OCI-M1 (cell line): ENCODE measurements at regions not wholly inside any gene's neighbourhood (a gene's known extent, or its start where the extent isn't known, plus 50 kb on each side); places are given as distances from the start of the nearest gene placed in this dataset.
"Not testable (repeated sequence)": the region's sequence is repeated elsewhere in the genome, so short reads cannot be mapped to it uniquely, and the experiment has no call there.

ENCODE experiments used
- DNase-seq: peaks from one replicate; lab custom pipeline; 2025; lab: John Stamatoyannopoulos, UW

GRCh38 chr1:83086986-83087512, 911.9 kb downstream of the TTLL7 start:
- no peak for DNase-seq

- no peak for DNase-seq
These were observed 912.6 kb downstream of the TTLL7 start for GRCh38 chr1:83086346-83086745.

GRCh38 chr1:83083589-83084224, 915.2 kb downstream of the TTLL7 start:
- no peak for DNase-seq

GRCh38 chr1:83077411-83077810, 921.5 kb downstream of the TTLL7 start:
- no peak for DNase-seq

- no peak for DNase-seq
These were observed 923.8 kb downstream of the TTLL7 start for GRCh38 chr1:83075107-83075506.

DNA sequence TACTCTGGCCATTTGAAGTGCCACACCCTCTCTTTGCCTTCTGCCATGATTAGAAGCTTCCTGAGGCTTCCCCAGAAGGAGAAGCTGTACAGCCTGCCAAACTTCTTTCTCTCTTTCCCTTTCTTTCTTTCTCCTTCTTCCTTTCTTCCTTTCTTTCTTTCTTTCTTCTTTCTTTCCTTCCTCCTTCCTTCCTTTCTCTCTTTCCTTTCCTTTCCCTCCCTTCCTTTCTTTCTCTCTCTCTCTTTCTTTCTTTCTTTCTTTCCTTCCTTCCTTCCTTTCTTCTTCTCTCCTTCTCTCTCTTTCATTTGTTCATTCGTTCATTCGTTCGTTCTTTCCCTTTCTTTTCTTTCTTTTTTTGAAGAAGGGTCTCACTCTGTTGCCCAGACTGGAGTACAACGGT, 931.0 kb downstream of the TTLL7 start:
- DNase-seq: no peak

DNA sequence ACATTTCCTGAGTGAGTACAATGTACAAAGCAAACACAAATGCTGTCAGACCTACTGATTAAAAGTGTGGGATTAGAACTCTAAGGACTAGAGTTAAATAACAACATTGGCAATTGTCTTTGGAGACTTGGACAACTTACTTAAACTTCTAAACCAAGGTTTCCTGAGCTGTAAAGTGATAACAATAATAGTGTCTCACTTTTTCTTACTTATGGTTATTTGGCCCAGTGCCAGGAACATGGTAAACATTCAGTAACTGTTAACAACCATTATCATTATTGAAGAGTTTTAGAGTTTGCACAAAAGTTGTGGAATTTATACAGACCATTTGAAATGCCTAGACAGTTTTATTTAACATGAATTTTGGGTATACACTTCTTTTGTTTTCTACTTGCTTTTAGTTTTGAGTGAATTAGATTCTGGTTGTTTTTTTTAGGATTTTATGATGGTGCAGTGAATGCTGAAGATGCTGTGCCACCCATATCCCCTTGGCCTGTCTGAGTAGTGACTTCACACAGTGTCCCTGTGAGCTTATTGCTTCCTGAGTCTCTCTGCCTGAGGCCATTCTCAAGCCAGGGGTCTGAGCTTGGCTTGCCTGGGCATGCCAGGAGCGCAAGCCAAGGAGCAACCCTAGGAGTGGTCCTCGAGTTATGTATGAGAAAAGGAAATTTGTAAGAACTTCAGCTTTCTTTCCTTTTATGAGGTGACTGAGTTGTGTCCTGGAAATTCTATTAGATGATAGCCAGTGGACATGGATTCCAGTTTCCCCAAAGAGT, 932.8 kb downstream of the TTLL7 start:
- DNase-seq: no peak

DNA sequence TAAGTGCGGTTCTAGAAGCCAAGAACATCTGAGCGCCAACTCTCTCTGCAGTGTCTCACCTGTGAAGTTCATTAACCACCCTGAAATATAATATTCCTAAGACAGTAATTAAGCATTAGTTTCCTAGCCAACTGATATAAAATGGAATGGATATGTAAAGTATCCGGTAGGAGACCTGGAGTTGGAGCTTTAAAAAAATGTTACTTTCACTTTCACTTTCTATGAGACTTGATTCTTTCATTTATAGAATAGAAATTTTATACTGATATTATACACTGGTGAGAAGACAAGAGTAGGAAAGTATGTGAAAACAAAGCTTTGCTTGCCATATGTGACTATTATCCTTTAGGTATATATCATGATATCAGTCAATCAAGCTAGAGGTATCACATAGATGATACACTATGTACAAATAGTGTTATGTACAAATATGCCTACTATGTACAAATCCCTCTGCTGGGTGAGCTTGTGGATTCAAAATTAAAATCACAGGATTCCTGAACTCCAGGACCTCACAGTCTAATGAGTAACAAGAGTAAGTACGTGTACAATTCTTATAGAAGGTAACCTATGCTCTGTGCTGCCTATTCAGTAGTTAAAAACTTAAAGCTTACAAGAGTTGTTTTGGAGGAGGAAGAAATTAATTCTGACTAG, 934.2 kb downstream of the TTLL7 start:
- peak; percentile 81 for DNase-seq

- DNase-seq: no peak
These were observed 938.1 kb downstream of the TTLL7 start for GRCh38 chr1:83060651-83061390.

- DNase-seq: no peak
These were observed 938.7 kb downstream of the TTLL7 start for GRCh38 chr1:83060221-83060620.

- no peak for DNase-seq
These were observed 940.6 kb downstream of the TTLL7 start for GRCh38 chr1:83058327-83058726.

- no peak for DNase-seq
These were observed 943.4 kb downstream of the TTLL7 start for GRCh38 chr1:83055391-83056170.

DNA sequence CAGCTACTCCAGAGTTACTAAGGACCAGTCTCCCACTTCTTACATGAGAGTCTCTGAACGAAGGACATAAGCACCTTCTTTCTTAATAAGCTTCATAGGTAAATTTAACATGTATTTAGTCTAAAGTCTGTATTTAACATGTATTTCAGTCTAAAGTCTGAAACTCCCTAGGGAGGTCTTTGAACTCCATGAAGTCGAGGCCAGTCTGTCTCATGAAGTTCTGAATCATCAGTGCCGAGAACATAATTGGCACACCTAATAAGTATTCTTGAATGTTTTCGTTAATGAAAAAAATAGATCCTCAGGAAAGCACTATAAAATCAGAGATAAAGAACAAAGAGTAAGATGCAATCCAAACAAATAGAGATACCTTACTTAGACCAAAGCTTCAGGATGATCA, 945.5 kb downstream of the TTLL7 start:
- no peak for DNase-seq

- no peak for DNase-seq
These were observed 946.1 kb downstream of the TTLL7 start for GRCh38 chr1:83052865-83053264.

- not testable (repeated sequence) for DNase-seq
These were observed 947.9 kb downstream of the TTLL7 start for GRCh38 chr1:83051053-83051452.

DNA sequence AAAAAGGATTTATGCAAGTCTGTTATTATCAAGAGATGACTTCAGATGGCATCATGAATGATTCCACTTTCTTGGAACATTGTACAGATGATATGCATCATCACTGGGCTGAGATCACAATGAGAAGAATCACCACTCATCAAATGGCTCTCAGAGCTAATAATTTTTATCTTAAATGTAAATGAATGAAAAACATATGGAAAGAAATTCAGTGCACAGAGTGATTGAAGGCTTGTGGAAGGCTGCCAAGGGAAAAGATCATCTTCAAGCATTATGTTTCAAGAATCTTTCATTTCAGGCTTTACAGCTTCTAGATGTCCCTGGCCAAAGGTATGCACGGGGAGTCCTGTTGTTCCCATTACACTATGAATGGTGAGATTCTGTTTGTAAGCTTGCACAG, 955.7 kb downstream of the TTLL7 start:
- DNase-seq: no peak

GRCh38 chr1:83039091-83039490, 959.8 kb downstream of the TTLL7 start:
- not testable (repeated sequence) for DNase-seq

- DNase-seq: no peak
These were observed 964.1 kb downstream of the TTLL7 start for GRCh38 chr1:83034851-83035250.

DNA sequence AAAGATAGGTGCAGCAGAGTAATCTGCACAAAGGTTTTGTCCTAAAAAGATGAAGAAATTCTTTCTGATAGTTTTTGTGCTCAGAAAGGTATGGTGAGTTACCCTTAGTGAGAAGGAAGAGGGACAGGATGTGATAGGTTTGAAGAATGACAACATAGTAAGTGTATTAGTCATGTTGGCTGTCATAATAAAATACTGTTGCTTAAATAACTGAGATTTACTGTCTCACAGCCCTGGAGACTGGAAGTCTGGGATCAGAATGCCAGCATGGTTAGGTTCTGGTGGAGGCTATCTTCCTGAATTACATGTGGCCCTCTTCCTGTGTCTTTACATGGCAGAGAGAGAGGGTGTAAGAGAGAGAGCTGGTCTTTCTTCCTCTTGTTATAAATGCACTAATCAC, 965.2 kb downstream of the TTLL7 start:
- no peak for DNase-seq

DNA sequence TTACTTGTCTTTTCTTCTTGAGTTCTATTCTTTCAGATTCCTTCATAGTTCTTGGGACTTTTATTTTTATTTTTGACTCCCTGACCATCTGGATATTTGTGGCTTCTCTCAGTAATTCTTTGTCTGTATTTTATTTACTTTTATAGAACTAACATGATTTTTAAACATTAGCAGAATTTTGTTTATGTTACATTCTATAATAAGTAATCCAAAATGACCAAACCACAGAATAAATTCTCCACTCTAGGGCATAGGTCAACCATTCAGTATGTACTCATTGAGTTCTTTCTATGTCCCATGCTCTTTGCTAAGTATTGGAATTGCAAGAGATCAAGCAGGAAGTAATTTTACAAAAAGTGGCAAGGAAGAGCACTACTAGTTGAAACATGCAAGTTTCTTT, 969.0 kb downstream of the TTLL7 start:
- DNase-seq: no peak

DNA sequence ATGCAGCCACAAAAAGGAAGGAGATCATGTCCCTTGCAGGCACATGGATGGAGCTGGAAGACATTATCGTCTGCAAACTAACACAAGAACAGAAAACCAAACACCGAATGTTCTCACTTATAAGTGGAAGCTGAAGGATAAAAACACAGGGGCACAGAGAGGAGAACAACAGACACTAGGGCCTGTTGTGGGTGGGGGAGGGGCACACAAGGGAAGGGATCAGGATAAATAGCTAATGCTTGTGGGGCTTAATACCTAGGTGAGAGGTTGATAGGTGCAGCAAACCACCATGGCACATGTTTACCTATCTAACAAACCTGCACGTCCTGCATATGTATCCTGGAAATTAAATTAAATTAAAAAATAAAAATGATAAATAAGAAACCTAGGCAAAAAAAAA, 969.9 kb downstream of the TTLL7 start:
- no peak for DNase-seq
